NCI-H510A (cell line): ENCODE measurements at regions not wholly inside any gene's neighbourhood (a gene's known extent, or its start where the extent isn't known, plus 50 kb on each side); places are given as distances from the start of the nearest gene placed in this dataset.
A peak's percentile ranks its signal among the peaks of the same experiment; 100 is the strongest.
"Not testable (repeated sequence)": the region's sequence is repeated elsewhere in the genome, so short reads cannot be mapped to it uniquely, and the experiment has no call there.

Experiments used
- DNase-seq: peaks from one replicate; lab custom pipeline; 2025; lab: John Stamatoyannopoulos, UW

DNA sequence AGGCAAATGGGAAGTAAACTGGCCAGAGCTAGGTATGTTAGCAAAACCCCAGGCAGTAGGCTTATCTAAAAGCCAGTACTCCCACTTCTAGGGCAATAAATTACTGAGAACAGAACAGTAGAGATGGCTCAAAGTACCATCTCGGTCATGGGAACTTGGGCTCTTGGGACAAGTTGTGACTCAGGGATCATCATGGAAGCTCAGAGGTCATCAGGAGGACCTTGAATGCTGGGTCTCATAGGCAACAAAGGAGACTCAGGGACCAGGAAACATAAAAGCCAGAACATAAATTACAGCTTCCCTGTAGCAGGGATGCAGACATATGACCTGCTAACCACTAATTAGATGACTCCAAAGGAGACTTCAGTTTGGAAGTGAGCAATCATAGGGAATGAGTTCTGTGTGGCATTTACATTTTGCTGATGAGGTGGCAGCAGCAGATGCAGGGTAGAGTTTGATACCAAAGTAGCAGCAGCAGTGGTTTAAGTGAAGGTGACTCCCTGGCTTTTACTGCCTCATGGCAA, 97.6 kb upstream of the SCAF11 start:
- no peak for DNase-seq

DNA sequence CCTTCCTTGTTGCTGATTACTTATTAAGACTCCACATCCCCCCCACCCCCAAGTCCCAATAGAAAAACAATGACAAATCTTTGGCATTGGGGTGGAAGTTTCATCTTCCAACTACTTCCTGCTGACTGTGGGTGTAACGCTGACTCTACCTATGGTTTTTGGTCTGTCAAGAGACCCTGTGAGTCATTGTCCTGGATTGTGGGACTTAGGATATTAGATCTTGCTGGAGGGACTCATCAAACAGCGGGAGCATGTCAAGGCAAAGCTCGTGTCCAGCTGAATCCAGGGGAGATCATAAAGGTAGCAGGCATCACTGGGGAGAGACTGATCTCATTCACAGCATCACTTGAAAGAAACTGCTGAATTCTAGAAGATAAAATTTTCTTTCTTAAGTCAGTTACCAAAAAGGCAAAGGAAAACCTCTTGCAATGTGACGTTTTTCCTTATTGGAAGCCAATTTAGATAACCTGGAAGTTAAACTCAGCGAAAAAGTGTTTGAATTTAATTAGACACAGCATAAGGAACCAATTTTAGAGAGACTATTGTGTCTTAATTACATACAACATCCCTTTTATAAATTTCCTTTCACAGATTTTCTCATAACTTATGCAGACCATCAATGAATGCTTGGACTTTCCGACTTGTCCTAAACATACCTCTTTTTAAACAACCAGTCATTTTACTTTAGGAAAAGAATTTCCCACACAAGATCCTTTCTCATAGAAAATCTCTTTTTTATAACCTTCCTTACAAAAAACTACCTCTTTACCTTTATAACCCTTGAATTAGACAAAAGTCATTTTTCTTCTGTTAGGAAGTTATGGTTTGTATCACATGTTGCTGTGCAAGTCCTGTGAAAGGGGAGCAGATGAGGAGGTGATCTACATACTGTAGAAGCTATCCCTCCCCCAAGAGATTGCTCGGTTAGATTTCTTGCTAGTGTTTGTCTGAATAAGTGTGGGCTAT, 94.6 kb upstream of the SCAF11 start:
- DNase-seq = no peak

GRCh38 chr12:46082490-46083200, 92.3 kb upstream of the SCAF11 start:
- no peak for DNase-seq

- no peak for DNase-seq
Observed at GRCh38 chr12:46073321-46073720, 82.9 kb upstream of the SCAF11 start.

- peak; percentile 29 for DNase-seq
Observed at GRCh38 chr12:46071769-46072624, 81.6 kb upstream of the SCAF11 start.

GRCh38 chr12:46071335-46071734, 81.0 kb upstream of the SCAF11 start:
- no peak for DNase-seq

- no peak for DNase-seq
Observed at GRCh38 chr12:46067094-46067493, 76.7 kb upstream of the SCAF11 start.

DNA sequence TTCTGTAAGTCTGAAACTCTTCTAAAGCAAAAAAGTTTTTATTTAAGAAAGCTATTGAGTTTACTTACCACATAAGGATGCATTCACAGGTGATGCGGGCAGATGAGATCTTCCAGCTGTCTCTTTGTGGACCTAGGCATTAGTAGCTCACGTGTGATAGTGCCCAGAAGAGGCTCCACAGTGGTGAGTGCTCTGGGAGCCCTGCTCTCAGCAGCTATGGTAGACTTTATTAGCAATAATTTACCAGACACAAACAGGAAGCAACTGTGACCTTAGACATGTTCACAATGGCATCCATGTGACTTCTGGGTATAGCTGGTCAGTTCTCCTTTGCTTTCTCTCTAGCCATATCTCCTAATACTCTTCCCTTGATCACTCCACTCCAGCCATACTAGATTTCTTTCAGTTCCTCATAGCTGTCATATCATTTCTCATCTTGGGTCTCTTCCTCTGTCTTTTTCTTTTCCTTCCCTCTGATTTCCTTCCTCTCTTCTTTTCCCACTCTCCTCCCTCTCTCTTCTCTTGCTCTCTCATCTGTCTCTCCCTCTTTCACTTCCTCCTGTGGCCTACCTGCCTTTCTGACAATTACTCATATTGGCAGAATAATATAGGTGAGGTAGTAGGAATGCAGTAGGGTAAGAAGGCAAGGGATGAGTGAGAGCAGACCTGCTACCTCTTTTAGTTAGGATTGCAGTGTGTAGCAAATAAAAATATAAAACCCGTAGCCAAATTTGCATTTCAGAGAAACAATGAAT, 75.2 kb upstream of the SCAF11 start:
- DNase-seq = no peak

GRCh38 chr12:46064548-46064947, 74.2 kb upstream of the SCAF11 start:
- no peak for DNase-seq

DNA sequence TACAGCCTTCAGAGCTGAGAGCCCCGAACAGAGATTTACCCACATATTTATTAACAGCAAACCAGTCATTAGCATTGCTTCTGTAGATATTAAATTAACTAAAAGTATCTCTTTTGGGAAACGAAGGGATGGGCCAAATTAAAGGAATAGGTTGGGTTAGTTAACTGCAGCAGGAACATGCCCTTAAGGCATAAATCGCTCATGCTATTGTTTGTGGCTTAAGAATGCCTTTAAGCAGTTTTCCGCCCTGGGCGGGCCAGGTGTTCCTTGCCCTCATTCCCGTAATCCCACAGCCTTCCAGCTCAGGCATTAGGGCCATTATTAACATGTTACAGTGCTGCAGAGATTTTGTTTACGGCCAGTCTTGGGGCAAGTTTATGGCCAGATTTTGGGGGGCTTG, 68.3 kb upstream of the SCAF11 start:
- not testable (repeated sequence) for DNase-seq

DNA sequence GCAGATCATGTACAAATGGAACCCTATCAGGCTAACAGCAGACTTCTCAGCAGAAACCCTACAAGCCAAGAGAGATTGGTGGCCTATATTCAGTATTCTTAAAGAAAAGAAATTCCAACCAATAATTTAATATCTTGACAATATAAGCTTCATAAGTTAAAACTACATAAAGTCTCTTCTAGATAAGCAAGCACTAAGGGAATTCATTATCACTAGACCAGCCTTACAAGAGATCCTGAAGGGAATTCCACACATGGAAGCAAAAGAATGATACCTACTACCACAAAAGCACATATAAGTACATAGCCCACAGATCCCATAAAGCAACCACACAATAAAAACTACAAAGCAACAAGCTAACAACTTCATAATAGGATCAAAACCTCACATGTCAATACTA, 60.4 kb upstream of the SCAF11 start:
- no peak for DNase-seq

- DNase-seq = no peak
Observed at GRCh38 chr12:46049665-46050064, 59.3 kb upstream of the SCAF11 start.

GRCh38 chr12:46046436-46046835, 56.1 kb upstream of the SCAF11 start:
- no peak for DNase-seq

DNA sequence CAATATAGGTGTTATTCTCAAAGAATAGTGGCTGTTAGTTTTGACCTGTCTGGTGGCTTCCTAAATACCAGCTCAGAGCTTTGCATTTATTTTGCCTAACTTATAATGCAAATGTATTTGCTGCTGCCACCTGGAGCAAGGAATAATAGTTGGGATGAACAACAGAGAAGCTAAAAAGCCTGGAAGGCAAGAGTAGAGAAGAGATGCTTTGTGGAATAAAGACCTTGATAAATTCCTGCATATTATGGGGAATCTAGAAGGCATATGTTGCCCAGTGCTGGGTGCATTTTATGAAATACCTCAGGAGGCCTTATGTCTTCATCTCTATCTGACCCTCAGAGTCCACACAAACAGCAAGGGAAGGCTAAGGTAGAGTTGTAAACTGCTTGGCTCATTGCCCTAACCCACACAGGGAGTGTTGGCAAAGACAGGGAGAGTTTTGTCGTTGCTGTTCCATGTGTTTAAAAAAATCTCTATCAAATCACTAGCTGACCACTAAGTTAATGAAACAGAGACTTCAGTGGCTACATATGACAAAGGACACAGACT, 53.7 kb upstream of the SCAF11 start:
- no peak for DNase-seq
